Activated CD8-positive, alpha-beta T cell treated with anti-CD3 and anti-CD28 coated beads, Interleukin-2, amount 10 ng/mL, durations not matched to agents 7 days and 5 days (primary cell): ENCODE measurements at regions not wholly inside any gene's neighbourhood (a gene's known extent, or its start where the extent isn't known, plus 50 kb on each side); places are given as distances from the start of the nearest gene placed in this dataset.

Source experiments
- ATAC-seq: fragments of 150-1000 bp; cut with Tn5 transposase; one replicate; pipeline ENCODE4 v1.10.0; 2021; ENCODE audit warnings: moderate library complexity
- CTCF ChIA-PET: fragments of 350-600 bp; sonication (Branson Sonifier 250); formaldehyde crosslinking; loops from one replicate; lab custom pipeline; 2021; ENCODE audit warnings: antibody characterized with exemption; lab: Charles Lee
- POLR2A ChIA-PET: fragments of 350-600 bp; sonication (Branson Sonifier 250); formaldehyde crosslinking; loops from one replicate; lab custom pipeline; 2021; ENCODE audit warnings: antibody characterized with exemption; lab: Charles Lee
- DNase-seq: peaks from one replicate; pipeline ENCODE4 v3.0.0-alpha.2; 2020
- H3K27ac Mint-ChIP-seq: one replicate; pipeline ENCODE4 v1.8.0; 2021; ENCODE audit warnings: mild to moderate bottlenecking, mixed read lengths
- H3K27me3 Mint-ChIP-seq: one replicate; pipeline ENCODE4 v1.8.0; 2021; ENCODE audit warnings: low read depth, mixed read lengths
- H3K36me3 Mint-ChIP-seq: one replicate; pipeline ENCODE4 v1.8.0; 2021; ENCODE audit warnings: low read depth, mixed read lengths
- H3K4me1 Mint-ChIP-seq: one replicate; pipeline ENCODE4 v1.8.0; 2021; ENCODE audit warnings: low read depth, mixed read lengths
- H3K4me3 Mint-ChIP-seq: one replicate; pipeline ENCODE4 v1.8.0; 2021; ENCODE audit warnings: mild to moderate bottlenecking, mixed read lengths
- H3K9me3 Mint-ChIP-seq: one replicate; pipeline ENCODE4 v1.8.0; 2022; ENCODE audit warnings: mixed read lengths; ENCODE audit not compliant: insufficient read depth

DNA sequence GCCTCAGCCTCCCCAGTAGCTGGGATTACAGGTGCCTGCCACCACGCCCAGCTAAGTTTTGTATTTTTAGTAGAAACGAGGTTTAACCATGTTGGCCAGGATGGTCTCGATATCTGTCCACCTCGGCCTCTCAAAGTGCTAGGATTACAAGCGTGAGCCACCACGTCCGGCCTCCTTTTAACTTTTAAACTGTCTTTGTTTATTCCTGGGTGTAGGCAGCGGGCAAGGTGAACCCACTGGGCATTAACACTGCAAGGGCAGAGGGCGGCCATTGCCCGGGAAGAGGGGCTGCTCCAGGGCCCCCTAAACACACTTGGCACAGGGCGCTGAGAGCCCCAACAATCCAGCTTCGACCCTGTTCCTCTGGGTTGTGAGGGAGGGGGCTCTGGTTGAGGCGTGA lies 693.6 kb downstream of the BRD1 start:
- CTCF ChIA-PET, result no interaction called here
- DNase-seq (no peak), ATAC-seq (no peak)
- Mint-ChIP-seq H3K9me3 (no peaks in the 10 kb centered on the region), H3K27ac (no peak overlapping the region), H3K36me3 (no peaks in the 10 kb centered on the region), H3K27me3 (peaks cover 10% of the 10 kb centered on the region), H3K4me3 (no peak overlapping the region), H3K4me1 (no peaks in the 10 kb centered on the region)
- POLR2A ChIA-PET, result no interaction called here

DNA sequence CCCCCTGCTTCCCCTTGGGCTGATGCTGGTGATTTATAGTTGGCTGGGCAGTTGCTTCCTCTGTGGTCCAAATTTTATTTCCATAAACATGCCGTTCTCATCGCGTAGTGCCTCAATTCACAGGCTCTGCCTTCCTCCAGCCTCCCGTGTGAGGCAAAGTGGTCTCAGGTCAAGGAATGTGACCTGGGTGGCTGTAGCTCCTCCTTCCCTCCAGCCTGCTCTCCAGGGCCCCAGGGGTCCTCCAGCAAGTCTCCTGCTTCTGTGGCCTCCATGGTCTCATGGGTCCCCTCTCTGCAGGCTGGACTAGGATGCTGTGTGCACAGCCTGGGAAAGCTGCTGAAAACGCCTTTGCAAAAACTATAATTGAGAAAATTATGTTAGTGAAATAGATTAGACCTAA lies 694.1 kb downstream of the BRD1 start:
- no peak for ATAC-seq
- POLR2A ChIA-PET, result no interaction called here
- CTCF ChIA-PET, result no interaction called here
- Mint-ChIP-seq H3K27me3 (peaks cover 10% of the 10 kb centered on the region), H3K36me3 (no peaks in the 10 kb centered on the region), H3K4me3 (no peak overlapping the region), H3K4me1 (no peaks in the 10 kb centered on the region), H3K9me3 (no peaks in the 10 kb centered on the region), H3K27ac (no peak overlapping the region)
- no peak for DNase-seq

DNA sequence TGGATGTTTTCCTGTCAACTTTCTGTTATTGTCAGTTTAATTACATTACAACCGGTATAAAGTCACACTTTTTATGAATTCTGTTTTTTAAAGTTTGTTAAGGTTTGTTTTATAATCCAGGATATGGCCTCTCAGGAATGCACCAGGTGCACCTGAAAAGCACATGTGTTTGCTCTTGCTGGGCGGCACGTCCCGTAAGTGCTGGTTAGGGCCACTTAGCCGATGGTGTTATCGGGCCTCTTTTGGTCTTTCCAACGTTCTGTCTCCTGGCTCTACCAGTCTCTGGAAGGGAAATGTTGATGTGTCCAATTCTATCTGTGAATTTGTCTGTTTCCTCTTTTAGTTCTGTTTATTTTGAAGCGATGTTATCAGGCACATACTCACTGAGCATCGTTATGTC lies 695.7 kb downstream of the BRD1 start:
- Mint-ChIP-seq H3K27me3 (peaks cover 10% of the 10 kb centered on the region), H3K4me1 (no peaks in the 10 kb centered on the region), H3K27ac (no peak overlapping the region), H3K36me3 (no peaks in the 10 kb centered on the region), H3K9me3 (no peaks in the 10 kb centered on the region), H3K4me3 (no peak overlapping the region)
- POLR2A ChIA-PET, result no interaction called here
- ATAC-seq (no peak), DNase-seq (no peak)
- CTCF ChIA-PET, result no interaction called here

DNA sequence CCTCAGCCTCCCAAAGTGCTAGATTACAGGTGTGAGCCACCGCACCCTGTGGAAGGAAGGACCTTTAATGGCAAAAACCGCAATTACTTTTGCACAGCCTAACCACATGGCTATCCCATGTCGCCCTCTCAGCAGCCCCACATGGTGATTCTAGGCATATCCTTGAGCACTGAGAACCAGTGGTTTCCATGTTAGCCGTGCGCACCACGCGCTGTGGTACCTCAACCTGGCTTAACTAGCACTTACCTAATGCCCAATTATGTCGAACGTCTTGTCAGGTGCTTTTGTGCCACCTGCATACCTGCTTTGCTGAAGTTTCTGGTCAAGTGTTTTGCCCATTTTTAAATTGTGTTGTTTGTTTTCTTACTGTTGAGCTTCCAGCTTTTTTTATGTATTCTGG lies 697.9 kb downstream of the BRD1 start:
- no peak for ATAC-seq
- H3K9me3 Mint-ChIP-seq, result no peaks in the 10 kb centered on the region
- CTCF ChIA-PET, result no interaction called here

DNA sequence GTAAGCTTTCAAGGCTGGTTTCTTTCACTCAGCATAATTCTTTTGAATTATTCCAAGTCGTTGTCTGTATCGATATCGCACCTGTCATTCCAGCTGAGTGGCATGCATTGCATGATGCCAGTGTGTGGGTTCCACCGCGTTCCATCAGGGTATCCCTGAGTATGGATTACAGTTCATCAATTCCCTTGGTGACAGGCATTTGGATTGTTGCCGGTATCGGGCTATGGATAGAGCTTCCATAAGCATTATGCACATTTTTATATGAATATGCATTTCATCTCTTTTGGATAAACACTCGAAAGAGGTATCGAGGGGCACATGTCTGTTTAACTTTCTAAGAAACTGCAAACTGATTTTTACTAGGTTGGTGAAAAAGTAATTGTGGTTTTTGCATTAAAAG lies 698.8 kb downstream of the BRD1 start:
- DNase-seq, result no peak
- no peak for ATAC-seq
- Mint-ChIP-seq H3K4me3 (no peak overlapping the region), H3K4me1 (no peaks in the 10 kb centered on the region), H3K27ac (no peak overlapping the region), H3K9me3 (no peaks in the 10 kb centered on the region), H3K27me3 (peaks cover 10% of the 10 kb centered on the region), H3K36me3 (no peaks in the 10 kb centered on the region)
- CTCF ChIA-PET, result no interaction called here
- POLR2A ChIA-PET, result no interaction called here

More for the DNA sequence above, 697.9 kb downstream of the BRD1 start:
- POLR2A ChIA-PET, result no interaction called here
- Mint-ChIP-seq H3K27ac (no peak overlapping the region), H3K4me3 (no peak overlapping the region), H3K4me1 (no peaks in the 10 kb centered on the region), H3K36me3 (no peaks in the 10 kb centered on the region), H3K27me3 (peaks cover 10% of the 10 kb centered on the region)
- no peak for DNase-seq

DNA sequence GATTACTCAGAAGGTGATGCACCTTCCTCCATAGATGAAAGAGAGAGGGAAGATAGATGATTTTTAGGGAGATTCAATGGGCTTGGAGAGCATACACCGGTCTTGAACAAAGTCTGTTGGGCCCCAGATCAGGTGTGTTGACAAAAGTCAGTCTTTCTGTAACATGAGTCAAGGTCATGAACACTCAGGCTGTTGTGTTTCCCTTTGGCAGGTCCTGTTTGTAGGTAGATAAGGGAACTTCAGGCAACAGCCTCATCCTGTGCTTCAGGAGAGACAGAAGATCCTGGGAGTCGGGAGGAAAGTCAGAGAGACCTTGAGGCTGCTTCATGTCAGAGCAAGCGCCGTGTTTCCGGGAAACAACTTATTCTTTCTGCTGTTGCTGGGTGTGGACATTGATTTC lies 703.1 kb downstream of the BRD1 start:
- CTCF ChIA-PET, result no interaction called here
- ATAC-seq (no peak), DNase-seq (no peak)
- POLR2A ChIA-PET, result no interaction called here
- Mint-ChIP-seq H3K9me3 (no peaks in the 10 kb centered on the region), H3K4me1 (no peaks in the 10 kb centered on the region), H3K27ac (no peak overlapping the region), H3K27me3 (no peaks in the 10 kb centered on the region), H3K36me3 (no peaks in the 10 kb centered on the region), H3K4me3 (no peak overlapping the region)

DNA sequence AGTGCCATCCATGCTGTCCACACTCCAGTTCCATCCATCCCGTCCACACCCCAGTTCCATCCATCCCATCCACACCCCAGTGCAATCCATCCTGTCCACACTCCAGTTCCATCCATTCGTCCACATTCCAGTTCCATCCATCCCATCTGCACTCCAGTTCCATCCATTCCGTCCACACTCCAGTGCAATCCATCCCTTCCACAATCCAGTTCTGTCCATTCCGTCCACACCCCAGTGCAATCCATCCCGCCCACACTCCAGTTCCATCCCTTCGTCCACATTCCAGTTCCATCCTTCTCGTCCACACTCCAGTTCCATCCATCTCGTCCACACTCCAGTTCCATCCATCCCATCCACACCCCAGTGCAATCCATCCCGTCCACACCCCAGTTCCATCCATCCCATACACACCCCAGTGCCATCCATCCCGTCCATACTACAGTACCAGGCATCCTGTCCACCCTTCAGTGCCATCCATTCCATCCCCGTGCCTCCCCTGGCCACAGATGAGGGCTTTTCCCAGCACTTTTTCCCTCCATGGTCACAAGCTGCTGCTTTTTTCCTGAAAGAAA lies 704.0 kb downstream of the BRD1 start:
- no peaks in the 10 kb centered on the region for H3K36me3 Mint-ChIP-seq
- ChIA-PET CTCF (no interaction called here), POLR2A (no interaction called here)
- ATAC-seq (no peak), DNase-seq (no peak)
- no peaks in the 10 kb centered on the region for H3K9me3 Mint-ChIP-seq
- no peaks in the 10 kb centered on the region for H3K27me3 Mint-ChIP-seq
- no peaks in the 10 kb centered on the region for H3K4me1 Mint-ChIP-seq
- H3K4me3 Mint-ChIP-seq, result no peak overlapping the region
- no peak overlapping the region for H3K27ac Mint-ChIP-seq

DNA sequence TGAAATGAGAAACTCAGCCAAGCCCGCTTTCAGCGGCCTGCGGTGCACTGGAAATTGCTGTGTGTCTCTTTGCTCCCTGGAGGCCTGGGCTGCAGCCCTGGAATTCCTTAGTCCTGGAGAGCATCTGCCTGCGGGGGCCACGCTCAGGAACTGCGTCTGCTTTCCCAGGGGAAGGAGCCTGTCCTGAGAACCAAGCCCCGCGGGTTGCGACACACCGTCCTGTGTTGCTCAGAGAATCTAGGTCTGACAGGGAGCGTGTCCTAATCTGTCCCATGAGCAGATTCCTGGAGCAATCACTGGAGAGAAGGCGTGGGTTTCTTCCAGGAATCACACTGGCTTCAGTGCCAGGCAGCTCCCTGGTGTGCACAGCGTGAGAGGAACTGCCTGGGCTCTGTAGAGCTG lies 708.1 kb downstream of the BRD1 start:
- Mint-ChIP-seq H3K9me3 (no peaks in the 10 kb centered on the region), H3K4me3 (no peak overlapping the region), H3K27me3 (no peaks in the 10 kb centered on the region), H3K4me1 (no peaks in the 10 kb centered on the region), H3K36me3 (no peaks in the 10 kb centered on the region), H3K27ac (no peak overlapping the region)
- no peak for DNase-seq
- ChIA-PET CTCF (no interaction called here), POLR2A (no interaction called here)
- ATAC-seq, result no peak

DNA sequence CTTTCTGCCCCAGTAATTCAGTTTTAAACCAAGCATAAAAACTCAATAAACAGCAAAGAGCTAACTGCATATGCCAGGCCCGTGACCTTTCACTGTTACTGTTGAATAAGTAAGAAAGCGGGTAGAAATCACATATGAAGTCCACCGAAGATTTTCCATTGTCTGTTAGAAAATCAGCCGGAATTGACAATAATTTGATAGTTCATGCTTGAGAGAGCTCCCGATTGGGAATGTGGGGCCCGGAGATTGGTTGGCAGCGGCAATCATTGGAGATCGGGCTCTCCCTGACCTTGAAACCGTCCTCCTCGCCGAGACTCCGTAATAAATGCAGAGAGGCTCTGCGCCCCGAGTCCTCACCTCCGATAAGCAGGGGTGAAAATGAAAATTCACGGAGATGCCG lies 709.6 kb downstream of the BRD1 start:
- ATAC-seq, result no peak
- Mint-ChIP-seq H3K27me3 (no peaks in the 10 kb centered on the region), H3K4me3 (no peak overlapping the region), H3K27ac (no peak overlapping the region), H3K9me3 (no peaks in the 10 kb centered on the region), H3K36me3 (no peaks in the 10 kb centered on the region), H3K4me1 (no peaks in the 10 kb centered on the region)
- CTCF ChIA-PET, result no interaction called here
- POLR2A ChIA-PET, result no interaction called here
- no peak for DNase-seq

DNA sequence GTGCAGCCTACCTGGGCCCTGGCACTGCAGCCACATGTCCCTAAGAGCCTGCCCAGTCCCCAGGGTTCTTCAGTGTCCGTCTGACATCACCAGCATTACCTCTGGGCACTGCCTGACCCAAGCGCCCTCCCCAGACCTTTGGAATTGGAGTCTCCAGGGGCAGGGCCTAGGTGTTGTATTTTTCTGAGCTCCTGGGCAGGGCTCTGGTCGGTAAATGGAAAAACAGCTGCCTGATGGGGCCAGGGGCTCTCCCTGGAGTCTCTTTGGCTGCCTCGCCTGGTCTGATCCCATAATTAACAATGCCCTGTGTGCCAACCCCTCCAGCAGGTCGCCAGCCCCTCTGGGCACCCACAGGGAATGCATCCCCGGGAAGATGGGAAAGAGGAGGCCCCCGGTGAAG lies 710.2 kb downstream of the BRD1 start:
- ATAC-seq (no peak), DNase-seq (no peak)
- POLR2A ChIA-PET, result no interaction called here
- Mint-ChIP-seq H3K27ac (no peak overlapping the region), H3K4me3 (no peak overlapping the region), H3K27me3 (no peaks in the 10 kb centered on the region), H3K4me1 (no peaks in the 10 kb centered on the region), H3K9me3 (no peaks in the 10 kb centered on the region), H3K36me3 (no peaks in the 10 kb centered on the region)
- CTCF ChIA-PET, result no interaction called here

DNA sequence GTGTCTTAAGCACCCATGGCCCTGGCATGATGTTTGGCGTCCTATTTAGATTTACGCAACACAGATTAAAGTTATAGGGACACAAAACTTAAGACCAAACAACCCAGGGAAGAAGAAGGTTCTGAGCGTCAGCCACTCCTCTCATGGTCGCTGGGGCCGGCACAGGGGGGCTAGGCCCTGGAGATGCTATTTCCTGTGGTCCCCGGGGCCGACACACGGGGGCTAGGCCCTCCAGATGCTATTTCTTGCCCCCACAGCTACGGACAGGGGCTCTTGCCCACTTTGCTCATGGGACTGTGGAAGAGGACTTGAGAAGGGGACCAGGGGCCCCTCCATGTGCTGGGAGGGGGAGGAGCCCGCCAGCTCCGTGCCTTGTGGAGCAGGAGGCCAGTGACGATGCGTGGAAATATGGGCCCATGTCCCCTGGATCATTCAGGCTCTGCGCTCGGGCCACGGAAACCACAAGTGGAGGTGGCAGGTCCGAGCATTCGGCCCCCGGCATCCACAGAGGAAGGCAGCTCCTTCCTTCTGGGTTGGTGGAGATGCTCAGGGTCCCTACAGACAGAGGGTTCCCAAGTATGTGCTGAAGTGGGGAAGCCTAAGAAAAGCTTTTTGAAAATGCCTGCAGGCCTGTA lies 711.1 kb downstream of the BRD1 start:
- Mint-ChIP-seq H3K4me1 (no peaks in the 10 kb centered on the region), H3K27ac (no peak overlapping the region)

DNA sequence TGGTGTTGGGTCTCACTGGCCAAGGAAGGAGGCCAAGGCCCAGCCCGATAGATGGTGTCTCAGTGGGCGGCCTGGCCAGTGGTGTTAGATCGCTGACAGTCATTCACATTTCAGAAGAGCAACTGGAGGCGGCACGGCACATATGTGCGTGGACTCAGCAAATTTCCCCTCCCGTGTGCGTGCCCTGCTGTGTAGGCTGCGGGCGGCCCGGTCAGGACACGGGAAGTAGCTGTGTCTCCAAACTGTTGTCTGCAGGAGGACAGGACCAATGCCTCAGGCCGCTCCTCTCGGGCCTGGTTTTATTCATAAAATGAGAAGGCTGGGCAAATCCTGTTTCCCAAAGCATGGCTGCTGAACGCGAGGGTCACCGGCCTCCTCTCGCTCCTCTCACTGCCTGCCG lies 711.7 kb downstream of the BRD1 start:
- CTCF ChIA-PET, result no interaction called here
- no peak overlapping the region for H3K27ac Mint-ChIP-seq
- no peaks in the 10 kb centered on the region for H3K9me3 Mint-ChIP-seq
- no peaks in the 10 kb centered on the region for H3K4me1 Mint-ChIP-seq
- POLR2A ChIA-PET, result no interaction called here
- ATAC-seq (no peak), DNase-seq (no peak)
- no peak overlapping the region for H3K4me3 Mint-ChIP-seq
- H3K27me3 Mint-ChIP-seq, result no peaks in the 10 kb centered on the region
- H3K36me3 Mint-ChIP-seq, result no peaks in the 10 kb centered on the region

More for the DNA sequence above, 711.1 kb downstream of the BRD1 start:
- H3K4me3 Mint-ChIP-seq, result no peak overlapping the region
- H3K9me3 Mint-ChIP-seq, result no peaks in the 10 kb centered on the region
- H3K36me3 Mint-ChIP-seq, result no peaks in the 10 kb centered on the region
- ChIA-PET POLR2A (no interaction called here), CTCF (no interaction called here)
- DNase-seq (no peak), ATAC-seq (no peak)
- no peaks in the 10 kb centered on the region for H3K27me3 Mint-ChIP-seq

DNA sequence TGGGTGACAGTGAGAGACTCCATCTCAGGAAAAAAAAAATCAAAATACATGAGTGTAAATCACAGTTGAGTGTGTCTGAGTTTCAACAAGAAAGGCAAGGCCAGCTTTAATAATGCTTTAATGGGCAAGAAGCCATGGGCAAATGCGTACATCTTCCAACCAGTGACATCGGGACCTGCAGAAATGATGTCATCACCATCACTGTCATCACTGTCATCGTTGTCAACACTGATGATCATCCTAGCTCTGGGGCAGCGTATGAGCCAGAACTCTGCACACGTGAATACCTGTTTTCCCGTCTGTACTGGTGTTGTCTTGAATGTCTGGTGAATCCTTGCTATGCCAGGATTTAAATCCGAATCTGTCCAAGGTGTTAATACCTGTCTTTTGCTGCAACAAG lies 712.5 kb downstream of the BRD1 start:
- CTCF ChIA-PET, result no interaction called here
- no peaks in the 10 kb centered on the region for H3K27me3 Mint-ChIP-seq
- H3K36me3 Mint-ChIP-seq, result no peaks in the 10 kb centered on the region
- DNase-seq (no peak), ATAC-seq (no peak)
- no peaks in the 10 kb centered on the region for H3K4me1 Mint-ChIP-seq
- POLR2A ChIA-PET, result no interaction called here
- no peaks in the 10 kb centered on the region for H3K9me3 Mint-ChIP-seq
- H3K27ac Mint-ChIP-seq, result no peak overlapping the region
- no peak overlapping the region for H3K4me3 Mint-ChIP-seq
